K562 (cell line): ENCODE measurements at regions not wholly inside any gene's neighbourhood (a gene's known extent, or its start where the extent isn't known, plus 50 kb on each side); places are given as distances from the start of the nearest gene placed in this dataset.

Experiments
- ATAC-seq: fragments of 200-7000 bp; cut with Tn5 transposase; 3 replicates; pipeline ENCODE4 v1.9.1; 2020; ENCODE audit warnings: moderate library complexity
- BruUV-seq: library from RNA; stranded (reverse); fragments of 400-500 nt; replicated peaks from 2 replicates; lab custom pipeline; 2021; lab: Mats Ljungman, UMichigan
- CTCF ChIA-PET: fragments of 300-600 bp; formaldehyde crosslinking; extraction: SDS; loops from one replicate; lab custom pipeline; 2021; ENCODE audit warnings: low intra/inter-chr PET ratio; lab: Yijun Ruan, JAX
- POLR2A ChIA-PET: fragments of 300-600, 350-650 bp; sonication (Branson Sonifier 250); formaldehyde crosslinking; extraction: SDS; loops from one replicate; lab custom pipeline; 2021; ENCODE audit warnings: antibody characterized with exemption, inconsistent platforms; lab: Yijun Ruan, JAX
- DNase-seq, 4 experiments: peaks; one replicate each; pipeline versions ENCODE4 v3.0.0 to v3.0.0-alpha.2; 2011 to 2018; ENCODE audit warnings: low spot score in 3 of 4, mixed read lengths in 3 of 4; ENCODE audit errors: extremely low read depth in 1 of 4
- FAIRE-seq: peaks from 2 replicates; lab custom pipeline; 2011; peaks lifted over from hg19 to GRCh38; lab: Jason Lieb, UNC
- H2AFZ ChIP-seq: 2 replicates; pipeline ENCODE4 v1.6.0; 2011; ENCODE audit warnings: low read depth, low read length, control low read depth, inconsistent platforms
- H3K27ac ChIP-seq: fragments of 200-600 bp; 3 replicates; pipeline ENCODE4 v1.8.0; 2011; ENCODE audit warnings: low read depth, mild to moderate bottlenecking, control low read depth, inconsistent platforms, low read length, moderate library complexity, mixed read lengths; ENCODE audit errors: extremely low read depth
- H3K27me3 ChIP-seq, 2 experiments: fragments of 300-600 bp in 1 of 2; 2 replicates in 1 of 2; 3 replicates in 1 of 2; pipeline versions ENCODE4 v1.6.0 to v1.8.0; 2011; ENCODE audit warnings: inconsistent platforms in 2 of 2, low read length in 2 of 2, mild to moderate bottlenecking in 1 of 2, mixed read lengths in 1 of 2, moderate library complexity in 1 of 2; ENCODE audit not compliant: control insufficient read depth in 2 of 2, insufficient read depth in 2 of 2
- H3K36me3 ChIP-seq: fragments of 300-600 bp; 3 replicates; pipeline ENCODE4 v1.8.0; 2011; ENCODE audit warnings: mild to moderate bottlenecking, low read length, inconsistent platforms; ENCODE audit not compliant: control insufficient read depth, insufficient read depth
- H3K4me1 ChIP-seq, 2 experiments: fragments of 200-600 bp in 1 of 2; replicated peaks in 1 of 2; 2 replicates in 1 of 2; 3 replicates in 1 of 2; pipeline versions ENCODE4 v1.5.1 to v1.8.0; 2011; ENCODE audit warnings: inconsistent platforms in 2 of 2, low read length in 2 of 2, mild to moderate bottlenecking in 1 of 2, mixed read lengths in 1 of 2, moderate library complexity in 1 of 2; ENCODE audit not compliant: control insufficient read depth in 2 of 2, insufficient read depth in 2 of 2
- H3K4me2 ChIP-seq: 2 replicates; pipeline ENCODE4 v1.6.1; 2011; ENCODE audit warnings: low read length, control low read depth, inconsistent platforms, mixed read lengths; ENCODE audit not compliant: insufficient read depth
- H3K4me3 ChIP-seq: fragments of 200-600 bp; sonication (generic), shearing (Covaris generic); 2 replicates; pipeline ENCODE4 v1.5.1; 2016; ENCODE audit warnings: control low read depth, inconsistent platforms
- H3K79me2 ChIP-seq: fragments of 200-600 bp; 3 replicates; pipeline ENCODE4 v1.8.0; 2011; ENCODE audit warnings: low read length, inconsistent platforms; ENCODE audit not compliant: control insufficient read depth, insufficient read depth
- H3K9ac ChIP-seq, 2 experiments: 2 replicates each; pipeline versions ENCODE4 v1.6.0 to v1.6.1; 2011; ENCODE audit warnings: low read depth in 2 of 2, low read length in 2 of 2, control low read depth in 1 of 2, inconsistent platforms in 1 of 2, mild to moderate bottlenecking in 1 of 2, mixed read lengths in 1 of 2; ENCODE audit not compliant: insufficient read depth in 1 of 2
- H3K9me1 ChIP-seq: one replicate; pipeline ENCODE4 v1.6.0; 2011; ENCODE audit warnings: inconsistent platforms, mild to moderate bottlenecking, low read length, moderate library complexity; ENCODE audit not compliant: control insufficient read depth, insufficient read depth
- H3K9me3 ChIP-seq: replicated peaks from 2 replicates; pipeline ENCODE4 v1.5.1; 2011; ENCODE audit warnings: low read depth, low read length, inconsistent platforms; ENCODE audit not compliant: control insufficient read depth, insufficient read depth
- H4K20me1 ChIP-seq: replicated peaks from 2 replicates; pipeline ENCODE4 v1.6.1; 2011; ENCODE audit warnings: low read length, inconsistent platforms, mixed read lengths; ENCODE audit not compliant: control insufficient read depth, insufficient read depth
- BRD4 ChIP-seq: fragments of 200-600 bp; sonication (generic); IDR thresholded peaks from 2 replicates; pipeline ENCODE4 v1.6.1; 2017; ENCODE audit warnings: inconsistent platforms
- NEUROD1 ChIP-seq: fragments of 150-350 bp; IDR thresholded peaks from 2 replicates; pipeline ENCODE4 v1.6.1; 2014; ENCODE audit warnings: borderline replicate concordance, low read length, low read depth; ENCODE audit not compliant: partially characterized antibody
- RBM34 ChIP-seq: fragments of 200-400 bp; formaldehyde crosslinking; IDR thresholded peaks from 2 replicates; pipeline ENCODE4 v1.6.1; 2018; ENCODE audit warnings: low read length, borderline replicate concordance; ENCODE audit not compliant: insufficient read depth
- ZBTB40 ChIP-seq, 2 experiments: fragments of 450-650 bp in 1 of 2; sonication (generic) in 1 of 2; formaldehyde crosslinking in 1 of 2; IDR thresholded peaks; 2 replicates each; pipeline versions ENCODE4 v1.7.1 to v1.9.0; 2016 to 2022; ENCODE audit warnings: inconsistent platforms in 1 of 2, mild to moderate bottlenecking in 1 of 2, missing genetic modification reagents in 1 of 2
- ZNF280B ChIP-seq: fragments of 250-450 bp; sonication (Bioruptor Pico); IDR thresholded peaks from 2 replicates; pipeline ENCODE4 v1.5.1; 2021; ENCODE audit warnings: mild to moderate bottlenecking
- ZNF347 ChIP-seq: fragments of 450-650 bp; formaldehyde crosslinking; IDR thresholded peaks from 2 replicates; pipeline ENCODE4 v1.4.0; 2020; ENCODE audit warnings: low read depth, mild to moderate bottlenecking, moderate library complexity
- ZNF75A ChIP-seq: fragments of 450-650 bp; formaldehyde crosslinking; IDR thresholded peaks from 2 replicates; pipeline ENCODE4 v1.4.0; 2020; ENCODE audit warnings: mild to moderate bottlenecking
- WGBS: fragments of 100-300 bp; shearing (Covaris generic); methylation state at CpG from one replicate; pipeline ENCODE4 v1.1.6; 2016; ENCODE audit warnings: low coverage, mixed read lengths; ENCODE audit not compliant: insufficient coverage; ENCODE audit errors: missing lambda C conversion rate; 5-methylcytosine and 5-hydroxymethylcytosine counted together
- in situ Hi-C: fragments of 300-500 bp; cut with MboI; formaldehyde crosslinking; loops from 4 replicates; pipeline ENCODE4 v1.15.0; 2018; ENCODE audit warnings: inconsistent platforms, mixed read lengths
- intact Hi-C: fragments of 100-400 bp; cut with micrococcal nuclease; formaldehyde crosslinking; loops from 2 replicates; pipeline ENCODE4 v1.14.2; 2022
- TF ChIP-seq, protein P1 (sequence below), 3 experiments: IDR thresholded peaks in 2 of 3; conservative IDR thresholded peaks in 1 of 3; 2 replicates each; pipeline ENCODE4 v1.5.1; 2011 to 2012; ENCODE audit warnings: low read length in 3 of 3, mild to moderate bottlenecking in 3 of 3, control low read depth in 2 of 3, improper control_type of control experiment in 1 of 3, inconsistent platforms in 1 of 3, low read depth in 1 of 3, mixed read lengths in 1 of 3, moderate library complexity in 1 of 3; ENCODE audit not compliant: insufficient read depth in 2 of 3

- no peaks in the 10 kb centered on the region for H4K20me1 ChIP-seq
- ATAC-seq, result no peak
- in situ Hi-C loops, result no loop called here
- peaks cover 0 to 5% of the 10 kb centered on the region in 2 experiments; a peak in 1 of 5 replicates for H3K27me3 ChIP-seq
- H3K4me2 ChIP-seq, result no peak overlapping the region
- H3K27ac ChIP-seq, result no peak overlapping the region
- no peaks in the 10 kb centered on the region for H3K79me2 ChIP-seq
- POLR2A ChIA-PET, result no interaction called here
- no peaks in the 10 kb centered on the region for H3K9me1 ChIP-seq
- no peak for DNase-seq
- no peak for FAIRE-seq
- H3K9ac ChIP-seq, result no peak overlapping the region
- H3K9me3 ChIP-seq, result no peaks in the 10 kb centered on the region
- intact Hi-C loops, result no loop called here
- H3K4me3 ChIP-seq, result no peak overlapping the region
- no peaks in the 10 kb centered on the region for H3K4me1 ChIP-seq
- BruUV-seq, result no TSS peak
- CTCF ChIA-PET, result no interaction called here
- WGBS, result 1% methylated on average over 12 of the region's 12 CpGs
- no peak overlapping the region for H2AFZ ChIP-seq
- H3K36me3 ChIP-seq, result no peaks in the 10 kb centered on the region
- TF ChIP-seq, protein P1, sequence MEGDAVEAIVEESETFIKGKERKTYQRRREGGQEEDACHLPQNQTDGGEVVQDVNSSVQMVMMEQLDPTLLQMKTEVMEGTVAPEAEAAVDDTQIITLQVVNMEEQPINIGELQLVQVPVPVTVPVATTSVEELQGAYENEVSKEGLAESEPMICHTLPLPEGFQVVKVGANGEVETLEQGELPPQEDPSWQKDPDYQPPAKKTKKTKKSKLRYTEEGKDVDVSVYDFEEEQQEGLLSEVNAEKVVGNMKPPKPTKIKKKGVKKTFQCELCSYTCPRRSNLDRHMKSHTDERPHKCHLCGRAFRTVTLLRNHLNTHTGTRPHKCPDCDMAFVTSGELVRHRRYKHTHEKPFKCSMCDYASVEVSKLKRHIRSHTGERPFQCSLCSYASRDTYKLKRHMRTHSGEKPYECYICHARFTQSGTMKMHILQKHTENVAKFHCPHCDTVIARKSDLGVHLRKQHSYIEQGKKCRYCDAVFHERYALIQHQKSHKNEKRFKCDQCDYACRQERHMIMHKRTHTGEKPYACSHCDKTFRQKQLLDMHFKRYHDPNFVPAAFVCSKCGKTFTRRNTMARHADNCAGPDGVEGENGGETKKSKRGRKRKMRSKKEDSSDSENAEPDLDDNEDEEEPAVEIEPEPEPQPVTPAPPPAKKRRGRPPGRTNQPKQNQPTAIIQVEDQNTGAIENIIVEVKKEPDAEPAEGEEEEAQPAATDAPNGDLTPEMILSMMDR (IDR thresholded peaks at IDR 0.05 in 2 of 3, conservative IDR thresholded peaks at IDR 0.05 in 1 of 3; ENCODE audit: insufficient read depth in 2 of 3, low read depth in 1 of 3, low read length in 3 of 3), result no peak
- no peak for TF ChIP-seq NEUROD1
- no peak for TF ChIP-seq ZNF347 (CRISPR knock-in tag)
- no peak for TF ChIP-seq RBM34
- no peak for TF ChIP-seq ZBTB40 (IDR thresholded peaks at IDR 0.05)
- TF ChIP-seq ZBTB40 (CRISPR knock-in tag; IDR thresholded peaks at IDR 0.05), result no peak
- no peak for TF ChIP-seq ZNF75A (CRISPR knock-in tag)
- no peak for TF ChIP-seq ZNF280B (CRISPR knock-in tag)
- TF ChIP-seq BRD4, result no peak
Measured at GRCh38 chr2:234355021-234355720, 141.7 kb downstream of the ARL4C start.
